SK-N-MC (cell line): ENCODE measurements at regions not wholly inside any gene's neighbourhood (a gene's known extent, or its start where the extent isn't known, plus 50 kb on each side); places are given as distances from the start of the nearest gene placed in this dataset.
"Not testable (repeated sequence)": the region's sequence is repeated elsewhere in the genome, so short reads cannot be mapped to it uniquely, and the experiment has no call there.

Source experiments
- EZH2 ChIP-seq: fragments of 200-600 bp; sonication (generic); IDR thresholded peaks from one replicate; pipeline ENCODE4 v1.6.1; 2017; ENCODE audit warnings: antibody characterized with exemption
- FOXP2 ChIP-seq: optimal IDR thresholded peaks from 2 replicates; pipeline ENCODE3; 2011; ENCODE audit warnings: mild to moderate bottlenecking, moderate library complexity; ENCODE audit not compliant: insufficient read depth; ENCODE audit errors: extremely low read length, control extremely low read depth
- POLR2AphosphoS5 ChIP-seq: IDR thresholded peaks from 2 replicates; pipeline ENCODE4 v1.6.1; 2012; ENCODE audit warnings: mild to moderate bottlenecking, low read depth, low read length, borderline replicate concordance

DNA sequence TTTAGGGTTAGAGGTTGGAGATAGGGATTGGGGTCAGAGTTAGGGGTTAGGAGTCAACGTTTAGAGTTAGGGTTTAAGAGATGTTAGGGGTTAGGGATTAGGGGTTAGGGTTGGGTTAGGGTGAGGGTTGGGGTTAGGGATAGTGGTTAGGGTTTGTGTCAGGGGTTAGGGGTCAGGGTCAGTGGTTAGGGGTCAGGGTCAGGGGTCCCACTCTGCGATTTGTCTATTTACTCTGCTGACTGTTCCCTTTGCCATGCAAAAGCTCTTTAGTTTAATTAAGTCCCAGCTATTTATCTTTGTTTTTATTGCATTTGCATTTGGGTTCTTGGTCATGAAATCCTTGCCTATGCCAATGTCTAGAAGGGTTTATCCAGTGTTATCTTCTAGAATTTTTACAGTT is 1649.3 kb downstream of the SPATA31A7 start:
- TF ChIP-seq EZH2, POLR2AphosphoS5, FOXP2: not testable (repeated sequence)
